ENCODE measurements at regions not wholly inside any gene's neighbourhood (a gene's known extent, or its start where the extent isn't known, plus 50 kb on each side); places are given as distances from the start of the nearest gene placed in this dataset.
"Not testable (repeated sequence)": the region's sequence is repeated elsewhere in the genome, so short reads cannot be mapped to it uniquely, and the experiment has no call there.

DNA sequence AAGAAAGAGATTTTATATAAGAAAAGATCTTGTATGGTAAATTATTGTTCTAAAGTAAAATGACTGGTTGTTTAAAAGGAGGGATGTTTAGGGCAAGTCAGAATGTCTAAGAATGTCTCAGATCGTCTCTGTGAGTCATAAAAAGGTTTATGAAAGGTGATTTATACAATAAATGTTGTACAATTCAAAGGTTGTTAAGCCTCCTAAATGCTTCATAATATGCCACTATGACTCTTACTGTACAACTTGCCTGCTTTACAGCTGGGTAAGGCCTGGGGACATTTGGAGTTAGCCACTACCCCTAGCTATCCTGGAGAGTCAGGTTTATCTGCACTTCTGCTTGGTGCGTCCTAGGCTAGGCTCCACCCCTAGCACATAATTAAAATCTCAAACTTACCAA lies 927.4 kb downstream of the FSCB start:
- Mint-ChIP-seq H3K4me3 (no peak overlapping the region), H3K36me3 (no peaks in the 10 kb centered on the region), H3K9me3 (peaks cover 4 to 27% (median 19%) of the 10 kb centered on the region in 3 donors), H3K27me3 (no peaks in the 10 kb centered on the region), H3K27ac (no peak overlapping the region), H3K4me1 (no peaks in the 10 kb centered on the region)
- CTCF ChIA-PET = no interaction called here
- no peak overlapping the region for H3K4me3 ChIP-seq (ENCODE audit: control insufficient read depth in 1 of 2, extremely low read depth in 1 of 2, low read length in 1 of 2)
- H3K27me3 ChIP-seq (replicated peaks in 1 of 2; ENCODE audit: control insufficient read depth in 2 of 2, extremely low read depth in 1 of 2, insufficient read depth in 2 of 2, low read length in 1 of 2) = no peaks in the 10 kb centered on the region
- POLR2A ChIA-PET = no interaction called here
- no peaks in the 10 kb centered on the region for H3K9me3 ChIP-seq
- H3K36me3 ChIP-seq (ENCODE audit: control insufficient read depth in 2 of 2, extremely low read depth in 1 of 2, insufficient read depth in 1 of 2, low read length in 1 of 2) = no peaks in the 10 kb centered on the region
- ATAC-seq (replicated peaks in 1 of 4) = no peak
- H3K4me1 ChIP-seq (ENCODE audit: control insufficient read depth in 1 of 2, extremely low read depth in 1 of 2, insufficient read depth in 2 of 2, low read length in 2 of 2) = no peaks in the 10 kb centered on the region
- no CpG with 5 or more reads among the region's 2 CpGs for WGBS (ENCODE audit: insufficient coverage)
- no peak for DNase-seq
- H3K27ac ChIP-seq (ENCODE audit: low read length) = no peak overlapping the region

DNA sequence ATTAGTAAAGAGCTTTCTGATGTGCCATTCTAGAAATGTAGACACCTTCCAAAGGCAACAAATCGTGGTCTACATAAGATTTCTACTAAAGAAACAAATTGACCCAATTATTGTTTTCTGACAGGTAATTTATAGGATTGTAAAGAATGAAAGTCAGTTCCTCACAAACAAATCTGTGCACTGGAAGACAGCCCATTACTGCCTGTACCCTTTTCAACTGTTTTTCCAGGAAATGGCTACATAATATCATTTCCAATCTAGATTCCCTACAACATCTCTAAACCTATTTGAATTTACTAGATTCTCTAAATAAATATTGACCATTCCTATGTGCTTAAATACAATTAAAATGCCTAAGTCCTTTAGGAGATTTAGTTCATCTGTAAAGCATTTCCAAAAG lies 939.1 kb downstream of the FSCB start:
- Mint-ChIP-seq H3K9me3 (peaks cover 3 to 6% (median 6%) of the 10 kb centered on the region in 3 donors), H3K36me3 (no peaks in the 10 kb centered on the region), H3K27me3 (no peaks in the 10 kb centered on the region), H3K4me1 (no peaks in the 10 kb centered on the region), H3K27ac (no peak overlapping the region), H3K4me3 (no peak overlapping the region)
- no peak overlapping the region for H3K4me3 ChIP-seq (ENCODE audit: control insufficient read depth in 1 of 2, extremely low read depth in 1 of 2, low read length in 1 of 2)
- ATAC-seq (replicated peaks in 1 of 4) = no peak
- CTCF ChIA-PET = no interaction called here
- H3K27ac ChIP-seq (ENCODE audit: low read length) = no peak overlapping the region
- DNase-seq = no peak
- no peaks in the 10 kb centered on the region for H3K4me1 ChIP-seq (ENCODE audit: control insufficient read depth in 1 of 2, extremely low read depth in 1 of 2, insufficient read depth in 2 of 2, low read length in 2 of 2)
- POLR2A ChIA-PET = no interaction called here
- H3K9me3 ChIP-seq = no peaks in the 10 kb centered on the region
- WGBS (ENCODE audit: insufficient coverage) = no CpG with 5 or more reads among the region's 1 CpG
- no peaks in the 10 kb centered on the region for H3K36me3 ChIP-seq (ENCODE audit: control insufficient read depth in 2 of 2, extremely low read depth in 1 of 2, insufficient read depth in 1 of 2, low read length in 1 of 2)
- no peaks in the 10 kb centered on the region for H3K27me3 ChIP-seq (replicated peaks in 1 of 2; ENCODE audit: control insufficient read depth in 2 of 2, extremely low read depth in 1 of 2, insufficient read depth in 2 of 2, low read length in 1 of 2)

DNA sequence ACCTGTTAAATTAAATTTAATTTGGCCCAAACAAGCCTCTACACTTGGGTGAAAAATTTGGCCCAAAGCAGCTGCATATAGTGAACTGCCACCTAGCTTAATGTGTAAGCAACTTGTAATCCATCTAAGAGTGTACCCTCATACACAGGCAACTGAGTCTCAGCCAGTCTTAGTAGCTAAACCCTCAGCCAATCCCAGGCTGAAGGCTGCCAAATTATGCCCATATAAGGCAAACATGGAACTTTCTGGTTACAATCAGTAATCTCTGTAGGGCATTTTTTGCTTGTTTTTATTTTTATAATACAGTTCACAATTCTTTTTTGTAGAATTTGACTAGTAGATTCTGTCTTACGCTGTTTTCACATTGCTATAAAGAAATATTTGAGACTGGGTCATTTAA lies 958.7 kb downstream of the FSCB start:
- no peaks in the 10 kb centered on the region for H3K4me1 ChIP-seq (ENCODE audit: control insufficient read depth in 1 of 2, extremely low read depth in 1 of 2, insufficient read depth in 2 of 2, low read length in 2 of 2)
- Mint-ChIP-seq H3K36me3 (no peaks in the 10 kb centered on the region), H3K27ac (no peak overlapping the region), H3K27me3 (no peaks in the 10 kb centered on the region), H3K9me3 (peaks cover 5 to 9% (median 6%) of the 10 kb centered on the region in 3 donors), H3K4me1 (no peaks in the 10 kb centered on the region), H3K4me3 (no peak overlapping the region)
- ATAC-seq (replicated peaks in 1 of 4) = no peak
- no peak for DNase-seq
- H3K9me3 ChIP-seq = no peaks in the 10 kb centered on the region
- WGBS (ENCODE audit: insufficient coverage) = no CpG with 5 or more reads among the region's 1 CpG
- POLR2A ChIA-PET = no interaction called here
- CTCF ChIA-PET = no interaction called here
- H3K27me3 ChIP-seq (replicated peaks in 1 of 2; ENCODE audit: control insufficient read depth in 2 of 2, extremely low read depth in 1 of 2, insufficient read depth in 2 of 2, low read length in 1 of 2) = no peaks in the 10 kb centered on the region
- no peak overlapping the region for H3K27ac ChIP-seq (ENCODE audit: low read length)
- H3K4me3 ChIP-seq (ENCODE audit: control insufficient read depth in 1 of 2, extremely low read depth in 1 of 2, low read length in 1 of 2) = no peak overlapping the region
- no peaks in the 10 kb centered on the region for H3K36me3 ChIP-seq (ENCODE audit: control insufficient read depth in 2 of 2, extremely low read depth in 1 of 2, insufficient read depth in 1 of 2, low read length in 1 of 2)

DNA sequence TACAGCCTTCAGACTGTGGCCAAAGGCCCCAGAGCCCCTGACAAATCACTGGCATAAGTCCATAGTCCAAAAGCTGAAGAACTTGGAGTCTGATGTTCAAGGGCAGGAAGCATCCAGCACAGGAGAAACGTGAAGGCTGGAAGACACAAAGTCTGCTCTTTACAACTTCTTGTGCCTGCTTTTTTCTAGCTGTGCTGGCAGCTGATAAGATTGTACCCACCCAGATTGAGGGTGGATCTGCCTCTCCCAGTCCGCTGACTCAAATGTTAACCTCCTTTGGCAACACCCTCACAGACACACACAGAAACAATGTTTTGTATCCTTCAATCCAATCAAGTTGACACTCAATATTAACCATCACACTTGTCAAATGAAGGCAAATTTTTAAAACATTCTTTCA lies 959.5 kb downstream of the FSCB start:
- ATAC-seq (replicated peaks in 1 of 4); H3K4me3 ChIP-seq (ENCODE audit: control insufficient read depth in 1 of 2, extremely low read depth in 1 of 2, low read length in 1 of 2); H3K4me1 Mint-ChIP-seq; H3K27me3 Mint-ChIP-seq; POLR2A ChIA-PET; H3K4me3 Mint-ChIP-seq; H3K9me3 Mint-ChIP-seq; H3K36me3 ChIP-seq (ENCODE audit: control insufficient read depth in 2 of 2, extremely low read depth in 1 of 2, insufficient read depth in 1 of 2, low read length in 1 of 2); CTCF ChIA-PET; H3K9me3 ChIP-seq; H3K27ac ChIP-seq (ENCODE audit: low read length); H3K36me3 Mint-ChIP-seq; DNase-seq; H3K27me3 ChIP-seq (replicated peaks in 1 of 2; ENCODE audit: control insufficient read depth in 2 of 2, extremely low read depth in 1 of 2, insufficient read depth in 2 of 2, low read length in 1 of 2); H3K4me1 ChIP-seq (ENCODE audit: control insufficient read depth in 1 of 2, extremely low read depth in 1 of 2, insufficient read depth in 2 of 2, low read length in 2 of 2); H3K27ac Mint-ChIP-seq: not testable (repeated sequence)
- WGBS (ENCODE audit: insufficient coverage) = 33% methylated on average over 1 of the region's 2 CpGs

DNA sequence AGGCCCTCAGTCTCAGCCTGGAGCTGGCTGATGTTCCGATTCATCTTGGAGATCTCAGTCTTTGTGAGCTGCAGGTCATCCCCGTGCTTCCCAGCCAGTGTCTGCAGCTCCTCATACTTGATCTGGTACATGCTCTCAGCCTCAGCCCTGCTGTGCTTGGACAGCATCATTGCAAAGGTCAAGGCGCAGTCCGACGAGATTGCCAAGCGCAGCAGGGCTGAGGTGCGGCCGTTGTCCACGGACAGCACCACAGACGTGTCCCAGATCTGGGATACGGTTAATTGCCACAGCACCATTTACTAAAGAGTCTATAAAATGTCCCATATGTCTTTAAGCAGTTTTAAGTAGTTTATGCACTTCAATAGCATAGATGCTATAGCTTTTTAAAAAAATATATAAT lies 965.7 kb downstream of the FSCB start:
- no peaks in the 10 kb centered on the region for H3K9me3 ChIP-seq
- H3K27ac ChIP-seq (ENCODE audit: low read length) = no peak overlapping the region
- WGBS (ENCODE audit: insufficient coverage) = 91% methylated on average over 5 of the region's 11 CpGs
- no peaks in the 10 kb centered on the region for H3K36me3 ChIP-seq (ENCODE audit: control insufficient read depth in 2 of 2, extremely low read depth in 1 of 2, insufficient read depth in 1 of 2, low read length in 1 of 2)
- no peaks in the 10 kb centered on the region for H3K27me3 ChIP-seq (replicated peaks in 1 of 2; ENCODE audit: control insufficient read depth in 2 of 2, extremely low read depth in 1 of 2, insufficient read depth in 2 of 2, low read length in 1 of 2)
- Mint-ChIP-seq H3K27me3 (no peaks in the 10 kb centered on the region), H3K9me3 (peaks cover 3 to 19% (median 12%) of the 10 kb centered on the region in 3 donors), H3K27ac (no peak overlapping the region), H3K4me3 (no peak overlapping the region), H3K36me3 (no peaks in the 10 kb centered on the region), H3K4me1 (no peaks in the 10 kb centered on the region)
- ATAC-seq (replicated peaks in 1 of 4) (no peak), DNase-seq (no peak)
- POLR2A ChIA-PET = no interaction called here
- CTCF ChIA-PET = no interaction called here
- no peaks in the 10 kb centered on the region for H3K4me1 ChIP-seq (ENCODE audit: control insufficient read depth in 1 of 2, extremely low read depth in 1 of 2, insufficient read depth in 2 of 2, low read length in 2 of 2)
- no peak overlapping the region for H3K4me3 ChIP-seq (ENCODE audit: control insufficient read depth in 1 of 2, extremely low read depth in 1 of 2, low read length in 1 of 2)

DNA sequence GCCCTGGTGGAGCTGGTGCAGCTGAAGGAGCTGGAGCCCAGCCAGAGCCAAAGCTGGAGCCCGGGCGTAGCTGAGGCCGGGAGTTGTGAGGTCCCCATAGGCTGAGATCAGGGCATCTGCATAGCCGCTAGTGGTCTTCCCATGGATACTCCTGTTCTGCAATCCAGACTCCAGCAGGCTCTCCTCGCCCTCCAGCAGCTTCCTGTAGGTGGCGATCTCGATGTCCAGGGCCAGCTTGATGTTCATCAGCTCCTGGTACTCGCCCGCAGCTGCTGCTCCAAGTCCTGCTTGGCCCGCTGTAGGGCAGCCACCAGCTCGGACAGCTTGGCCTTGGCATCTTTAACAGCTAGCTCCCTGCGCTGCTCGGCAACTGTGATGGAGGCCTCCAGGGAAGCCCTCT lies 966.1 kb downstream of the FSCB start:
- H3K4me1 Mint-ChIP-seq = no peaks in the 10 kb centered on the region
- ATAC-seq (replicated peaks in 1 of 4) (no peak), DNase-seq (no peak)
- no peaks in the 10 kb centered on the region for H3K9me3 ChIP-seq
- POLR2A ChIA-PET = interaction anchor here in 1 of 2 donors (0.6 kb wide), 1 partner anchor 30 kb away, joined by 3 read pairs; no protein-coding TSS in a partner anchor
- H3K27me3 Mint-ChIP-seq = no peaks in the 10 kb centered on the region
- CTCF ChIA-PET = no interaction called here
- H3K27me3 ChIP-seq (replicated peaks in 1 of 2; ENCODE audit: control insufficient read depth in 2 of 2, extremely low read depth in 1 of 2, insufficient read depth in 2 of 2, low read length in 1 of 2) = no peaks in the 10 kb centered on the region
- no peak overlapping the region for H3K27ac ChIP-seq (ENCODE audit: low read length)
- H3K36me3 Mint-ChIP-seq = no peaks in the 10 kb centered on the region
- no peaks in the 10 kb centered on the region for H3K4me1 ChIP-seq (ENCODE audit: control insufficient read depth in 1 of 2, extremely low read depth in 1 of 2, insufficient read depth in 2 of 2, low read length in 2 of 2)
- 91% methylated on average over 13 of the region's 13 CpGs for WGBS (ENCODE audit: insufficient coverage)
- peaks cover 5 to 19% (median 12%) of the 10 kb centered on the region in 3 donors for H3K9me3 Mint-ChIP-seq
- no peaks in the 10 kb centered on the region for H3K36me3 ChIP-seq (ENCODE audit: control insufficient read depth in 2 of 2, extremely low read depth in 1 of 2, insufficient read depth in 1 of 2, low read length in 1 of 2)
- H3K4me3 ChIP-seq (ENCODE audit: control insufficient read depth in 1 of 2, extremely low read depth in 1 of 2, low read length in 1 of 2) = no peak overlapping the region
- H3K27ac Mint-ChIP-seq = no peak overlapping the region
- no peak overlapping the region for H3K4me3 Mint-ChIP-seq

DNA sequence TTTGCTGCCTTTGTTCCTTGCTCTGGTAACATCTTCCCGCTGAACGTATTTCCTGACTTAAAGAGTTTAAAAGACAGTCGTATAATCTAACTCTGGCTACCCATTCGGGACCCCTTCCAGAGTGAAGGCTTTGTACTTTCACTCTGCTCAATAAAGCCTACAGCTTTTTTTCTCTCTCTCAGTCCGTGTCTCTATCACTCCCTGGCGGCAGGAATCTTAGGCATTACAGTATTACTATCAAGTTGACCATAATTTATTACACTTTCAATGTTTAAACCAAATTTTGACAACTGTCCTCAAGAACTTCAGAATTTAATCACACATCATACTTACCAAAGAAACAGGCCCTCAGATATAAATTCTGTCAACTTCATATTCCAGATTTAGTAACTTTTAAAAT lies 967.9 kb downstream of the FSCB start:
- Mint-ChIP-seq H3K9me3 (peaks cover 12 to 19% (median 18%) of the 10 kb centered on the region in 3 donors), H3K4me1 (no peaks in the 10 kb centered on the region), H3K27me3 (no peaks in the 10 kb centered on the region), H3K27ac (no peak overlapping the region), H3K36me3 (no peaks in the 10 kb centered on the region), H3K4me3 (no peak overlapping the region)
- Histone ChIP-seq H3K9me3 (no peaks in the 10 kb centered on the region), H3K4me3 (ENCODE audit: control insufficient read depth in 1 of 2, extremely low read depth in 1 of 2, low read length in 1 of 2) (no peak overlapping the region), H3K36me3 (ENCODE audit: control insufficient read depth in 2 of 2, extremely low read depth in 1 of 2, insufficient read depth in 1 of 2, low read length in 1 of 2) (no peaks in the 10 kb centered on the region), H3K27me3 (replicated peaks in 1 of 2; ENCODE audit: control insufficient read depth in 2 of 2, extremely low read depth in 1 of 2, insufficient read depth in 2 of 2, low read length in 1 of 2) (no peaks in the 10 kb centered on the region), H3K4me1 (ENCODE audit: control insufficient read depth in 1 of 2, extremely low read depth in 1 of 2, insufficient read depth in 2 of 2, low read length in 2 of 2) (no peaks in the 10 kb centered on the region), H3K27ac (ENCODE audit: low read length) (no peak overlapping the region)
- 52% methylated on average over 6 of the region's 6 CpGs for WGBS (ENCODE audit: insufficient coverage)
- POLR2A ChIA-PET = no interaction called here
- DNase-seq (no peak), ATAC-seq (replicated peaks in 1 of 4) (no peak)
- CTCF ChIA-PET = no interaction called here
